Activated T-cell treated with anti-CD3 and anti-CD28 coated beads, Interleukin-2, amount 50 U/mL, for 48 hours (primary cell): ENCODE measurements at regions not wholly inside any gene's neighbourhood (a gene's known extent, or its start where the extent isn't known, plus 50 kb on each side); places are given as distances from the start of the nearest gene placed in this dataset.

Experiments used
- DNase-seq, 2 experiments: peaks; one replicate each; pipeline ENCODE4 v3.0.0-alpha.2; 2020

DNA sequence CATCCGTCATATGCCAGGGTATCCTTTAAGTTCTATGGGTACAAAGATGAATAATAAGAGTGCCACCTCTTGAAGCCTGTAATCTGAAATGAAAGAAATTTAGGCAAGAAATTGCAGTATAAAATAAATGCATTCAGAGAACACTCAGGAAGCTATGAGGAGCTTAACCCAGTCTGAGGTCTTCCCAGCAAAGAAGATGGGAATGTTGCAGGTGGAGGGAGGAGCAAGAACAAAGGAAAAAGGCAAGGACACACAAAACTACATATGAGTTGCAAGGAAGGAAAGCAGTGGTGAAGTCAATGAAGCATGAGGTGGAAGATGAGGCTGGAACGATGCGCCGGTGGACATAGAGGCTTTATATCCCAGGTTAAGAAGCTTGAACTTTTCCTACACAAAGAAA lies 67.0 kb upstream of the DST start:
- DNase-seq: no peak

DNA sequence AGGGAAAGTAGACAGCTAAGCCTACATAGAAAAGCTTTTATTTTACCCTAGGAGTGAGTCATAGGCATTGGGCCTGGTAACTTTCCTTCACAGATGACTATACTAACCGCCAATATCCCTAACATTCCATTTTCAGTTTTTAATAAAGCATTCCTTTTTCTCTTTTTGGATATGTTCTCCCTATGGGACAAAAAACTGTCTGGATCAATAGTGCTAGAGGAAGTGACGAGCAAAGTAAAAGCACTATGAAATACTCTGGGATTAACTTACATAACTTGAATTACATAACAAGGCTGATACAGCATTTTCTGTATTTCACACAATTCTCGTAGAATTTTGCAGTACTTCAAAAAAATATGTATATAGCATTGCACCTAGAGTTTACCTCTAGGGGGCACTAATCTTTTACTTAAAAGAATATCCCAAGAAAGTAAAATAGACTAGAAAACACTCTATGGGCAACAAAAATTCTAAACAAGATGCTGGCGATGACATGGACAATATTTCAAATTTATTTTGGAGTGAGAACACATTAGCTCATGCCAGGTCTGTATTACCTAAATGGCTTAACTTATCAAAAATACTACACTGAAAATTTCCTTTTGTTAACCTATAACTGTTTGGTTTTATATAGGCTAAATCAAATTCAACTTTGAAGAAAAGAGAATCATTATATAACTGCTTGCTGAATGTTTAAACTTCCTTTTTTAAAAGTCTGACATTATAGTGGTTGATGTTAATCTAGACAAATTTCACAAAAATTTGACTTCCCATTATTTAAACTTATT lies 66.3 kb upstream of the DST start:
- DNase-seq: no peak

DNA sequence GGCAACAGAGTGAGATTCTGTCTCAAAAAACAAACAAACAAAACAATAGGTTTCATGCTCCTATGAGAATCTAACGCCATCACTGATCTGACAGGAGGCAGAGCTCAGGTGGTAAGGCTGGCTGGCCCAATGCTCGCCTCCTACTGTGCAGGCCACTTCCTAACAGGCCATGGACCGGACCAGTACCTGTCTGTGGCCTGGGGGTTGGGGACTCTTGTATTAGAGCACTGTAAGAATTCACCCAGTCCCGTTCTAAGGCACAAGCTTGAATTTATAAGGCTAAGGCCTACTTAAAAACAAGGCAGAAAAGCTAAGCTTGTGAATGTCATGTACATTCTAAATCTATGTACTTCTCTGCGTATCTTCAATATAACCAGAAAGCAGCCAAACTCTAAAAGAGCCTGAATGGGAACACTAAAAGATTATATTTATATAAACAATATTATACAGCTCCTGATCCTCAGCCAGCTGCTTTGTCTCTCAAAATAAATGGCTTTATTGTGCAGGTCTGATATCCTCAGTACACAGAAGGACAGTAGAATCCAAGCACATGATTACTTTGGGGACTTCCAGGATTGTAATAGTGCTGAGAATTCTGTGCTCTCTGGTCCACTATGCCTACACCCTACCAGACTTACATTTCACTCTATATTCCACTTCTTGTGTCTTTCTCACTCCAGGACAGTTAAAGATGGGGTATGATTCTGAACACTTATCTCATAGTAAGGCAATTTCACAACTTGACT lies 64.5 kb upstream of the DST start:
- DNase-seq: no peak

DNA sequence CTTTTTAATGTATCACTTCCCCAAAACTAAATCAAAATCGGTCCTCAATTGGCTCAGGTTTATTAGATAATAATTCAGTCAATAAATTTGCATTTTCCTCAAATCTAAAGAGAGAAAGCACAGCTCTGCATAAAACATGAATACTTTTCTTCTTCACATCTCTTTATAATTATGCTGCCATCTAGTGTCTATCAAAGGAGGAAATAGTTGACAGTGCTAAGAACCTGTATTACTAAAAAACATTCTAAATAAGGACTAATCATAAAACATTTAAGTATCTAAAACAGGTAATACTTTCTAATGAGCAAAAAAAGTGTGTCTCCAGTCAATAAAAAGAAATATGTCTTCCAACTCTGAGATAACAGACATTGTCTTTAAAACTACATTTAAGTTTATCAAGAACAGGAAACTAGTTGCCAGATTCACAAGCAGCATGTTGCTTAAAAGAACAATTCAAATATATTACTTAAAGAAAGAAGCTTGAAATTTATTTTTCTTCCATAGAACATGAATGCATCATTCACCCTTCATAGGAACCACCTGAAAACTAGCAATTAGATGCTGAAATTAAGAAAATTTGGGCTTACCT lies 56.5 kb upstream of the DST start:
- no peak for DNase-seq

DNA sequence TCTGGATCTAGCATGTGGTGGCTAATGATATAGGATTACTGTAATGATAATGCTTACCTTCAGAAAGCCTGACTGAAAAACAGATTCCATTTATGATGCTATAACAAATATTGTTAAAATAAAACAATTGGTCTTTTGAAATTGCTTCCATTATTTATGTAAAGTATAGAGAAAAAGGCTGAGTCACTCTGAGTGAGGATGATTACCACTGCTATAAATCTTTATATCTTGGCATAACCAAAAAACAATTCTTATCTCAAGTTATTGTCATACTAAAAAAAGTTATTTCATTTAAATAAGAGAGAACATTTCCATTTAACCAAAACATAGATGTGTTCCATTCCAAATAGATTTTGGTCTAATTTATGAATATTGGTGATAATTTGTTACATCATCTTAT lies 53.0 kb upstream of the DST start:
- DNase-seq: no peak

DNA sequence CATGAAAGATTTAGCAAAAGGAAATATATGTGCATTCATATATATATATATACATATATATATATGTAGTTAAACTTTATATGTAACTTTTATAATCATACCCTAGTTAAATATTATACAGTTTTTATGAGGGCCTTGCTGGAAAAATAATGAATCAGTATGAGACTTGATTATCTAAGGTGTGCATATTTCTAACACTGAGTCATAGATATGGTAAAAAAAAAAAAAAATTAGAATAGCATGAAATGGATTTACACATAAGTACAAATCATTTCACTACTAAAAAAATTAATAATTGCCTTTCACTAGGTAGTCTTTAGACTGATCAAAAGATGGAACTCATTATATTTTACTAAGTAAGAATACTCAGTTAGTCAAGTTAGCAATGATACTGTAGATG lies 51.3 kb upstream of the DST start:
- no peak for DNase-seq

DNA sequence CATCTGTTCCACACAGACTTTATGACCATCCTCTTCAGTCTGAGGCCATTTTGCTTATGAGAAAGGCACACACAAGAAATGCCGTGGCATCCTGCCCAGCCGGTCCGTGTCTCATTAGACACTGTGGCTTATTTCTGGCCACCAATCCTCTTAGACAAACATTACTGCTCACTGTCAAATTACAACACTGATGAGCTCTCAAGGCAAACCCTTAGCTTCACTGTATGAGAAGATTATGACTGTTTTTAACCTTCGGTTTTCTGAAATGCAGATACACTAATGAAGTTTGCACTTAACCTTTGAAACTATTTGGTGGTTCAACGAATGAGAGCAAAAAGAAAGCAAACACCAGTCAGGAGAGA lies 50.5 kb upstream of the DST start:
- no peak for DNase-seq

DNA sequence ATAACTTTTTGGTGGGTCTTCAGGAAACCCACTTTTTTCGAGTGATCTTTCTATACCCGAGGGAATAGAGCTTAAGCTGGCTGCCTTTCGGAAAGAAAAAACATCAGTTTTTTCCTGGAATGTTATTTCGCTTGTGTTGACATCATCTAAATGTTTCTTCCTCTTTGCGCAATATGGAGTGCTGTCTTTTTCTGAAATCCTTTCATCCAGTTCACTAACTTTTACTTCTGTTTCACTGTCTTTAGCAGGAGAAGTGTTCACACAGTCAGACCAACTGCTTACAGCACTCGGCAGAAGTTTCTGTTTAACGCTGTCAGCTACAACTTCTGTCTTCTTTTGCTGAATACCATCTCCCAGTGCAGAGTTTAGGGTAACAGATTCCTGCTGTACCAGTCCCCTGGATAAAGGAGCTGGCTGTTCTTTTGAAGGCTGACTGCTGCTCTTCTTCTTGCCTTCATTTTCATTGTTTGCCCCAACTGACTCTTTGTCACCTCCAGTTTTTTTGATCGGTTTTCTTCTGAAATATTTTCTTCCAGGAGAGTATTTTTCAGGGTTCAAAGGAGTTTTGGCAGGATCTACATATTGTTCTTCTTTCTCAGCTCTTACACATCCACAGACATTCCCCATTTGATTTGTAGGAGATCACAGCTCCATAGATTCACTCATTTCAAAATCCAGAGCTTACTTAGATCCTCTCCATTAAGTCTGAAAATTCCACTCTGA lies 50.0 kb upstream of the DST start:
- no peak for DNase-seq
